ENCODE measurements at regions not wholly inside any gene's neighbourhood (a gene's known extent, or its start where the extent isn't known, plus 50 kb on each side); places are given as distances from the start of the nearest gene placed in this dataset.

DNA sequence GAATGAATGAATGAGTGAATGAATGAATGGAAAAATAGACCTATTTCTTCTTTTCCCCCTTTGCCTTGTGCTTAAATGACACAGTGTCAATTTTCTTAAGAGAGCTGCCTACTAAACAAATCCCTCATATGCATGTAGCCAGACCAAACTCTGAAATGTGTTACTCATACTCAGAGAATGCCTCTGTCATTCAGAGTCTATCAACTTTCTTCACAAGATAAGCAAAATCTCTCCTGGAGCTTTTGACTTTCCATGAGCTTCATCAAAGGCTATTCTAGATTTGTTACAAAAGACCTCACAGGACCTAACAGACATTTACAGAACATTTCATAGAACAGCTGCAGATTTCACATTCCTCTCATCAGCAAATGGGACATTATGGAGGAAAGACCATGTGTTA lies 275.7 kb upstream of the MSX2 start:
- TF ChIP-seq, protein P1, sequence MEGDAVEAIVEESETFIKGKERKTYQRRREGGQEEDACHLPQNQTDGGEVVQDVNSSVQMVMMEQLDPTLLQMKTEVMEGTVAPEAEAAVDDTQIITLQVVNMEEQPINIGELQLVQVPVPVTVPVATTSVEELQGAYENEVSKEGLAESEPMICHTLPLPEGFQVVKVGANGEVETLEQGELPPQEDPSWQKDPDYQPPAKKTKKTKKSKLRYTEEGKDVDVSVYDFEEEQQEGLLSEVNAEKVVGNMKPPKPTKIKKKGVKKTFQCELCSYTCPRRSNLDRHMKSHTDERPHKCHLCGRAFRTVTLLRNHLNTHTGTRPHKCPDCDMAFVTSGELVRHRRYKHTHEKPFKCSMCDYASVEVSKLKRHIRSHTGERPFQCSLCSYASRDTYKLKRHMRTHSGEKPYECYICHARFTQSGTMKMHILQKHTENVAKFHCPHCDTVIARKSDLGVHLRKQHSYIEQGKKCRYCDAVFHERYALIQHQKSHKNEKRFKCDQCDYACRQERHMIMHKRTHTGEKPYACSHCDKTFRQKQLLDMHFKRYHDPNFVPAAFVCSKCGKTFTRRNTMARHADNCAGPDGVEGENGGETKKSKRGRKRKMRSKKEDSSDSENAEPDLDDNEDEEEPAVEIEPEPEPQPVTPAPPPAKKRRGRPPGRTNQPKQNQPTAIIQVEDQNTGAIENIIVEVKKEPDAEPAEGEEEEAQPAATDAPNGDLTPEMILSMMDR (IDR thresholded peaks at IDR 0.05) = no peak
- TF ChIP-seq POLR2A (IDR thresholded peaks at IDR 0.05) (no peak), POLR2AphosphoS5 (IDR thresholded peaks at IDR 0.05) (no peak), EP300 (IDR thresholded peaks at IDR 0.05) (no peak)

All from gastroesophageal sphincter (tissue), 3 donors.